NT2/D1 (cell line): ENCODE measurements at regions not wholly inside any gene's neighbourhood (a gene's known extent, or its start where the extent isn't known, plus 50 kb on each side); places are given as distances from the start of the nearest gene placed in this dataset.
"Not testable (repeated sequence)": the region's sequence is repeated elsewhere in the genome, so short reads cannot be mapped to it uniquely, and the experiment has no call there.

Experiments
- DNase-seq: peaks from one replicate; pipeline ENCODE4 v3.0.0-alpha.2; 2011; ENCODE audit warnings: low read depth, low spot score
- H3K27me3 ChIP-seq: 2 replicates; pipeline ENCODE4 v1.6.0; 2011; ENCODE audit warnings: mild to moderate bottlenecking; ENCODE audit not compliant: insufficient read length, insufficient read depth
- H3K36me3 ChIP-seq: 2 replicates; pipeline ENCODE4 v1.6.1; 2011; ENCODE audit warnings: mild to moderate bottlenecking, low read length, mixed read lengths; ENCODE audit not compliant: insufficient read depth, insufficient read length
- H3K4me1 ChIP-seq: 2 replicates; pipeline ENCODE4 v1.5.1; 2011; ENCODE audit not compliant: insufficient read depth, insufficient read length
- H3K4me3 ChIP-seq: 2 replicates; pipeline ENCODE4 v1.5.1; 2011; ENCODE audit warnings: low read depth; ENCODE audit not compliant: insufficient read length
- H3K9ac ChIP-seq: 2 replicates; pipeline ENCODE4 v1.6.0; 2011; ENCODE audit warnings: low read depth; ENCODE audit not compliant: insufficient read length
- H3K9me3 ChIP-seq: 2 replicates; pipeline ENCODE4 v1.5.1; 2011; ENCODE audit warnings: mild to moderate bottlenecking, low read length; ENCODE audit not compliant: insufficient read depth
- SUZ12 ChIP-seq: IDR thresholded peaks from 2 replicates; pipeline ENCODE4 v1.6.1; 2011; ENCODE audit not compliant: insufficient read length, insufficient read depth; ENCODE audit errors: extremely low read depth
- YY1 ChIP-seq: IDR thresholded peaks from 2 replicates; pipeline ENCODE4 v1.6.1; 2011; ENCODE audit not compliant: insufficient read length, insufficient read depth
- ZNF274 ChIP-seq: IDR thresholded peaks from 2 replicates; pipeline ENCODE4 v1.6.1; 2011; ENCODE audit warnings: mild to moderate bottlenecking, low read depth, low read length

- DNase-seq = no peak
- no peaks in the 10 kb centered on the region for H3K9me3 ChIP-seq
- no peaks in the 10 kb centered on the region for H3K36me3 ChIP-seq
- H3K4me1 ChIP-seq = peaks cover 10% of the 10 kb centered on the region
- H3K27me3 ChIP-seq = no peaks in the 10 kb centered on the region
- H3K4me3 ChIP-seq = no peak overlapping the region
- H3K9ac ChIP-seq = no peak overlapping the region
- no peak for TF ChIP-seq YY1
- TF ChIP-seq SUZ12 = no peak
- TF ChIP-seq ZNF274 = no peak
Observed at GRCh38 chr18:35880788-35881455, 91.6 kb upstream of the RMP24 start.

GRCh38 chr18:35888329-35888728, 84.2 kb upstream of the RMP24 start:
- no peak for DNase-seq
- Histone ChIP-seq H3K27me3 (no peaks in the 10 kb centered on the region), H3K9ac (no peak overlapping the region), H3K4me1 (peaks cover 2% of the 10 kb centered on the region), H3K36me3 (no peaks in the 10 kb centered on the region), H3K4me3 (no peak overlapping the region), H3K9me3 (peaks cover 6% of the 10 kb centered on the region; the same call in 1 of the 2 replicates)
- TF ChIP-seq ZNF274 (no peak), YY1 (no peak), SUZ12 (no peak)

- Histone ChIP-seq H3K27me3 (no peaks in the 10 kb centered on the region), H3K4me3 (no peak overlapping the region), H3K9me3 (peaks cover 6% of the 10 kb centered on the region; the same call in 1 of the 2 replicates), H3K36me3 (no peaks in the 10 kb centered on the region), H3K9ac (no peak overlapping the region), H3K4me1 (no peaks in the 10 kb centered on the region)
- DNase-seq = no peak
- TF ChIP-seq SUZ12 (no peak), YY1 (no peak), ZNF274 (no peak)
Observed at GRCh38 chr18:35889677-35890076, 82.8 kb upstream of the RMP24 start.

- Histone ChIP-seq H3K9me3 (peaks cover 6% of the 10 kb centered on the region; the same call in 1 of the 2 replicates), H3K4me1 (no peaks in the 10 kb centered on the region), H3K36me3 (no peaks in the 10 kb centered on the region), H3K9ac (no peak overlapping the region), H3K4me3 (no peak overlapping the region), H3K27me3 (no peaks in the 10 kb centered on the region)
- TF ChIP-seq YY1 (no peak), SUZ12 (no peak), ZNF274 (no peak)
- no peak for DNase-seq
Observed at GRCh38 chr18:35890323-35890722, 82.2 kb upstream of the RMP24 start.

- peaks cover 6% of the 10 kb centered on the region; the same call in 1 of the 2 replicates for H3K9me3 ChIP-seq
- TF ChIP-seq YY1 (no peak), SUZ12 (no peak), ZNF274 (no peak)
Observed at GRCh38 chr18:35892118-35892517, 80.4 kb upstream of the RMP24 start.

GRCh38 chr18:35897481-35897880, 75.0 kb upstream of the RMP24 start:
- H3K9me3 ChIP-seq, DNase-seq, H3K4me3 ChIP-seq, H3K9ac ChIP-seq, H3K27me3 ChIP-seq, H3K36me3 ChIP-seq, H3K4me1 ChIP-seq: not testable (repeated sequence)

More at GRCh38 chr18:35892118-35892517, 80.4 kb upstream of the RMP24 start:
- Histone ChIP-seq H3K36me3 (no peaks in the 10 kb centered on the region), H3K9ac (no peak overlapping the region), H3K4me1 (no peaks in the 10 kb centered on the region), H3K27me3 (no peaks in the 10 kb centered on the region), H3K4me3 (no peak overlapping the region)
- DNase-seq = no peak

- no peak overlapping the region for H3K4me3 ChIP-seq
Observed at GRCh38 chr18:35904389-35905037, 68.0 kb upstream of the RMP24 start.

More at GRCh38 chr18:35904389-35905037, 68.0 kb upstream of the RMP24 start:
- DNase-seq = no peak
- Histone ChIP-seq H3K9me3 (no peaks in the 10 kb centered on the region), H3K36me3 (no peaks in the 10 kb centered on the region), H3K4me1 (no peaks in the 10 kb centered on the region), H3K27me3 (no peaks in the 10 kb centered on the region), H3K9ac (no peak overlapping the region)
- TF ChIP-seq ZNF274 = no peak
- TF ChIP-seq SUZ12 = no peak
- no peak for TF ChIP-seq YY1
